Uterus (tissue), 3 donors: ENCODE measurements at regions not wholly inside any gene's neighbourhood (a gene's known extent, or its start where the extent isn't known, plus 50 kb on each side); places are given as distances from the start of the nearest gene placed in this dataset.

ENCODE experiments used
- DNase-seq, 2 donors: peaks; one replicate each; pipeline ENCODE4 v3.0.0-alpha.2; 2019 to 2020
- H3K27ac ChIP-seq, 2 donors: fragments of 200-600 bp; sonication (generic); 1 replicate in 1 of 2; 2 replicates in 1 of 2; pipeline ENCODE4 v1.5.1; 2016 to 2018
- H3K27me3 ChIP-seq, 2 donors: fragments of 200-600 bp; sonication (generic); one replicate each; pipeline ENCODE4 v1.5.1; 2018 to 2019; ENCODE audit warnings: control low read depth in 1 of 2
- H3K36me3 ChIP-seq, 2 donors: fragments of 200-600 bp; sonication (generic); one replicate each; pipeline ENCODE4 v1.5.1; 2019; ENCODE audit warnings: control low read depth in 1 of 2
- H3K4me1 ChIP-seq, 2 donors: fragments of 200-600 bp; sonication (generic); one replicate each; pipeline ENCODE4 v1.5.1; 2018 to 2019; ENCODE audit warnings: control low read depth in 1 of 2
- H3K4me3 ChIP-seq, 2 donors: fragments of 200-600 bp; sonication (generic); 1 replicate in 1 of 2; 2 replicates in 1 of 2; pipeline ENCODE4 v1.5.1; 2018 to 2019; ENCODE audit warnings: mild to moderate bottlenecking in 1 of 2
- H3K9me3 ChIP-seq, 2 donors: fragments of 200-600 bp; sonication (generic); one replicate each; pipeline ENCODE4 v1.5.1; 2019; ENCODE audit warnings: control low read depth in 1 of 2
- CTCF ChIP-seq, 4 experiments: fragments of 200-600 bp in 2 of 4; fragments of 450-650 bp in 2 of 4; sonication (generic) in 2 of 4; IDR thresholded peaks; one replicate each; pipeline ENCODE4 v1.5.1; 2016 to 2019; ENCODE audit warnings: antibody characterized with exemption in 4 of 4, mild to moderate bottlenecking in 2 of 4, moderate library complexity in 1 of 4
- POLR2A ChIP-seq, 2 donors: fragments of 450-650 bp; IDR thresholded peaks; one replicate each; pipeline ENCODE4 v1.6.1; 2016; ENCODE audit warnings: antibody characterized with exemption in 2 of 2, mild to moderate bottlenecking in 1 of 2, moderate library complexity in 1 of 2
- intact Hi-C: fragments of 100-400 bp; cut with DNase I; formaldehyde crosslinking; loops from one replicate; pipeline ENCODE4 v1.15.1; 2023; ENCODE audit warnings: low total_unique reads
- donor health status: DM: yes; HTN: yes; CAD: no.

GRCh38 chr10:86597306-86597705, 57.0 kb upstream of the OPN4 start:
- no peak overlapping the region for H3K27ac ChIP-seq

GRCh38 chr10:86598151-86598550, 56.2 kb upstream of the OPN4 start:
- no peaks in the 10 kb centered on the region for H3K9me3 ChIP-seq
- H3K4me3 ChIP-seq = no peak overlapping the region
- no peaks in the 10 kb centered on the region for H3K36me3 ChIP-seq
- H3K4me1 ChIP-seq = no peaks in the 10 kb centered on the region
- no peak for DNase-seq
- H3K27me3 ChIP-seq = no peaks in the 10 kb centered on the region
- H3K27ac ChIP-seq = peak overlapping the region in 1 of 2 donors; percentile 29
- no peak for TF ChIP-seq CTCF (IDR thresholded peaks at IDR 0.05)
- no peak for TF ChIP-seq POLR2A (IDR thresholded peaks at IDR 0.05)
- intact Hi-C loops = no loop called here

More at GRCh38 chr10:86597306-86597705, 57.0 kb upstream of the OPN4 start:
- DNase-seq = no peak
- no peaks in the 10 kb centered on the region for H3K27me3 ChIP-seq
- no peaks in the 10 kb centered on the region for H3K36me3 ChIP-seq
- no peak overlapping the region for H3K4me3 ChIP-seq
- intact Hi-C loops = no loop called here
- TF ChIP-seq POLR2A (IDR thresholded peaks at IDR 0.05) = no peak
- TF ChIP-seq CTCF (IDR thresholded peaks at IDR 0.05) = no peak
- no peaks in the 10 kb centered on the region for H3K9me3 ChIP-seq
- H3K4me1 ChIP-seq = no peaks in the 10 kb centered on the region

GRCh38 chr10:86599041-86599440, 55.3 kb upstream of the OPN4 start:
- DNase-seq = no peak
- intact Hi-C loops = no loop called here

GRCh38 chr10:86599729-86600128, 54.6 kb upstream of the OPN4 start:
- H3K36me3 ChIP-seq = no peaks in the 10 kb centered on the region
- H3K4me3 ChIP-seq = no peak overlapping the region
- H3K27ac ChIP-seq = no peak overlapping the region
- no peak for DNase-seq
- TF ChIP-seq CTCF (IDR thresholded peaks at IDR 0.05) (no peak), POLR2A (IDR thresholded peaks at IDR 0.05) (no peak)
- no peaks in the 10 kb centered on the region for H3K4me1 ChIP-seq
- intact Hi-C loops = no loop called here
- no peaks in the 10 kb centered on the region for H3K9me3 ChIP-seq
- no peaks in the 10 kb centered on the region for H3K27me3 ChIP-seq

More at GRCh38 chr10:86599041-86599440, 55.3 kb upstream of the OPN4 start:
- TF ChIP-seq CTCF (IDR thresholded peaks at IDR 0.05) (no peak), POLR2A (IDR thresholded peaks at IDR 0.05) (no peak)
- H3K4me3 ChIP-seq = no peak overlapping the region
- H3K27me3 ChIP-seq = no peaks in the 10 kb centered on the region
- no peaks in the 10 kb centered on the region for H3K9me3 ChIP-seq
- peak overlapping the region in 1 of 2 donors; percentile 29 for H3K27ac ChIP-seq
- no peaks in the 10 kb centered on the region for H3K4me1 ChIP-seq
- no peaks in the 10 kb centered on the region for H3K36me3 ChIP-seq

- no peaks in the 10 kb centered on the region for H3K9me3 ChIP-seq
- H3K4me3 ChIP-seq = no peak overlapping the region
- H3K36me3 ChIP-seq = no peaks in the 10 kb centered on the region
- no peak for TF ChIP-seq POLR2A (IDR thresholded peaks at IDR 0.05)
- no peak for TF ChIP-seq CTCF (IDR thresholded peaks at IDR 0.05)
- no peak overlapping the region for H3K27ac ChIP-seq
- no peaks in the 10 kb centered on the region for H3K27me3 ChIP-seq
- DNase-seq = no peak
- no peaks in the 10 kb centered on the region for H3K4me1 ChIP-seq
- intact Hi-C loops = no loop called here
Measured at GRCh38 chr10:86600296-86600695, 54.1 kb upstream of the OPN4 start.
